ENCODE measurements at regions not wholly inside any gene's neighbourhood (a gene's known extent, or its start where the extent isn't known, plus 50 kb on each side); places are given as distances from the start of the nearest gene placed in this dataset.

DNA sequence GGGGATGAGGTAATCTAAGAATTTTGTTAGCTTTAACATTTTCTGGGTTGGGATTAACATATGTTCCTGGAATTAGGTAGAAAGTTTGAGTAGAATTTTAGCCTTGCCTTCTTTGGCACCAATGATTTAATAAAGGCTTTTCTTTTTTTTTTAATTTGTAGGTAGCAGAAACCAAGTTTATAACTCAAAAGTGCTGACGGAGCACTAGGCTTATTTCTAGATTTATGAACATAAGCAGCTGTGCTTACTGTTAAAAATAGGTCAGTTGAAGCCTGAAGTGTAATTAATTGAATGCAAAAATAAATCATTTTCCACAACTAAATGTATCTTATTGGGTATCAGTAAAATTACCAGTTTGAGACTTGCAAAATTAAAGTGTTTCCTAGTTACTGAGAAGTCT lies 62.4 kb downstream of the TAF11L14 start:
- no peaks in the 10 kb centered on the region for H4K20me1 ChIP-seq (ENCODE audit: insufficient read depth, poor library complexity, severe bottlenecking)
- H3K4me3 ChIP-seq: no peak overlapping the region
- H3K27ac ChIP-seq: no peak overlapping the region
- DNase-seq (ENCODE audit: low spot score): no peak
- no peaks in the 10 kb centered on the region for H3K4me1 ChIP-seq (ENCODE audit: insufficient read depth)
- H3K79me2 ChIP-seq: no peaks in the 10 kb centered on the region
- H3K4me2 ChIP-seq: no peak overlapping the region
- 71% methylated on average over 1 of the region's 1 CpG for WGBS (ENCODE audit: low lambda C conversion rate, missing lambda C conversion rate)
- H3K27me3 ChIP-seq: no peaks in the 10 kb centered on the region
- TF ChIP-seq EZH2phosphoT487 (IDR thresholded peaks at IDR 0.05; ENCODE audit: low read depth, severe bottlenecking, unreplicated experiment) (no peak), EZH2 (IDR thresholded peaks at IDR 0.05; ENCODE audit: borderline replicate concordance) (no peak)
- TF ChIP-seq, protein P1, sequence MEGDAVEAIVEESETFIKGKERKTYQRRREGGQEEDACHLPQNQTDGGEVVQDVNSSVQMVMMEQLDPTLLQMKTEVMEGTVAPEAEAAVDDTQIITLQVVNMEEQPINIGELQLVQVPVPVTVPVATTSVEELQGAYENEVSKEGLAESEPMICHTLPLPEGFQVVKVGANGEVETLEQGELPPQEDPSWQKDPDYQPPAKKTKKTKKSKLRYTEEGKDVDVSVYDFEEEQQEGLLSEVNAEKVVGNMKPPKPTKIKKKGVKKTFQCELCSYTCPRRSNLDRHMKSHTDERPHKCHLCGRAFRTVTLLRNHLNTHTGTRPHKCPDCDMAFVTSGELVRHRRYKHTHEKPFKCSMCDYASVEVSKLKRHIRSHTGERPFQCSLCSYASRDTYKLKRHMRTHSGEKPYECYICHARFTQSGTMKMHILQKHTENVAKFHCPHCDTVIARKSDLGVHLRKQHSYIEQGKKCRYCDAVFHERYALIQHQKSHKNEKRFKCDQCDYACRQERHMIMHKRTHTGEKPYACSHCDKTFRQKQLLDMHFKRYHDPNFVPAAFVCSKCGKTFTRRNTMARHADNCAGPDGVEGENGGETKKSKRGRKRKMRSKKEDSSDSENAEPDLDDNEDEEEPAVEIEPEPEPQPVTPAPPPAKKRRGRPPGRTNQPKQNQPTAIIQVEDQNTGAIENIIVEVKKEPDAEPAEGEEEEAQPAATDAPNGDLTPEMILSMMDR (IDR thresholded peaks at IDR 0.05; ENCODE audit: poor library complexity): no peak
- H2AFZ ChIP-seq: no peak overlapping the region
- no peaks in the 10 kb centered on the region for H3K36me3 ChIP-seq (replicated peaks; ENCODE audit: insufficient read depth, low read depth)
- H3K9me2 ChIP-seq (replicated peaks; ENCODE audit: insufficient read depth): no peaks in the 10 kb centered on the region
- no peaks in the 10 kb centered on the region for H3K9me3 ChIP-seq (ENCODE audit: low read depth)

GRCh38 chr5:17697671-17698070 lies 63.4 kb downstream of the TAF11L14 start:
- H3K9me2 ChIP-seq (replicated peaks; ENCODE audit: insufficient read depth): no peaks in the 10 kb centered on the region
- H3K27me3 ChIP-seq: no peaks in the 10 kb centered on the region
- no peak overlapping the region for H3K27ac ChIP-seq
- TF ChIP-seq, protein P1 (IDR thresholded peaks at IDR 0.05; ENCODE audit: poor library complexity): no peak
- TF ChIP-seq EZH2phosphoT487 (IDR thresholded peaks at IDR 0.05; ENCODE audit: low read depth, severe bottlenecking, unreplicated experiment) (no peak), EZH2 (IDR thresholded peaks at IDR 0.05; ENCODE audit: borderline replicate concordance) (no peak)
- no peaks in the 10 kb centered on the region for H3K36me3 ChIP-seq (replicated peaks; ENCODE audit: insufficient read depth, low read depth)
- H3K9me3 ChIP-seq (ENCODE audit: low read depth): no peaks in the 10 kb centered on the region
- H2AFZ ChIP-seq: no peak overlapping the region
- WGBS (ENCODE audit: low lambda C conversion rate, missing lambda C conversion rate): 72% methylated on average over 3 of the region's 3 CpGs
- H3K4me1 ChIP-seq (ENCODE audit: insufficient read depth): no peaks in the 10 kb centered on the region
- H3K4me3 ChIP-seq: no peak overlapping the region
- no peak for DNase-seq (ENCODE audit: low spot score)
- no peak overlapping the region for H3K4me2 ChIP-seq
- no peaks in the 10 kb centered on the region for H4K20me1 ChIP-seq (ENCODE audit: insufficient read depth, poor library complexity, severe bottlenecking)
- H3K79me2 ChIP-seq: no peaks in the 10 kb centered on the region

DNA sequence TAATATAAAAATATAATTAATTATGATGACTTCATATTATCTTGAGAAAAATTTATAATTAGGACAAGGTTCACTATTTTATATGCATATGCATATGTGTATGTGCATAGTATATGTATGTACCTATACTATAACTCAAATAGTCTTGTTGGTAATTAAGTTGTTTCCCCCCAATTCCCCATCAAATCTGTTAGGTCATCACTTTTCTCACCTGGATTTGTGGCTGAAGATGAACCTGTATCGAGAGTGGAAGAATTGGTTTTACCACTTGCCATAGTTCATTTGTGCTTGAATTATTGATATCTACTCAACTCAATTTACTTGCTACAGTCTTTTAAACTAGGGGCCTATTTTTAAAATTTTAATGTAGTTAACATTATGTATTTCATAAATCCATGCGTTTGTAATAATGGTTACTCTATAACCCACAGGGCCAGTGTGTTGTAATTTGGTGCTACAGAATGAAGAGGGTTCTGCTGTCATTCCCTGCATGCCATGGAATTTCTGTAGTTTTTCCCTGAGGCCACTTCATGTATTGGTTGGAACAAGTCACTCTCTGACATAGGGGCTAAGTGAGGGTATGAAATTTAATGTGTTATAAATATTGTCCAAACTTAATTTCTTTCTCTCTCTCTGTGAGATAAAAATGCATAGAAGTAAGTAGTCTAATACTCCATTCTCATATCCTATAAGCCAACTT lies 74.9 kb downstream of the TAF11L14 start:
- 93% methylated on average over 2 of the region's 2 CpGs for WGBS (ENCODE audit: low lambda C conversion rate, missing lambda C conversion rate)

More for the DNA sequence above, 74.9 kb downstream of the TAF11L14 start:
- TF ChIP-seq, protein P1 (IDR thresholded peaks at IDR 0.05; ENCODE audit: poor library complexity): no peak
- TF ChIP-seq EZH2 (IDR thresholded peaks at IDR 0.05; ENCODE audit: borderline replicate concordance): no peak
- no peak for TF ChIP-seq EZH2phosphoT487 (IDR thresholded peaks at IDR 0.05; ENCODE audit: low read depth, severe bottlenecking, unreplicated experiment)
- Histone ChIP-seq H3K9me2 (replicated peaks; ENCODE audit: insufficient read depth) (no peaks in the 10 kb centered on the region), H3K36me3 (replicated peaks; ENCODE audit: insufficient read depth, low read depth) (no peaks in the 10 kb centered on the region), H3K27me3 (no peaks in the 10 kb centered on the region), H3K4me2 (no peak overlapping the region), H2AFZ (no peak overlapping the region), H3K79me2 (no peaks in the 10 kb centered on the region), H3K9me3 (ENCODE audit: low read depth) (no peaks in the 10 kb centered on the region), H3K27ac (no peak overlapping the region), H3K4me1 (ENCODE audit: insufficient read depth) (no peaks in the 10 kb centered on the region), H3K4me3 (no peak overlapping the region), H4K20me1 (ENCODE audit: insufficient read depth, poor library complexity, severe bottlenecking) (no peaks in the 10 kb centered on the region)
- no peak for DNase-seq (ENCODE audit: low spot score)
